Mesendoderm (in vitro differentiated cells): ENCODE measurements at regions not wholly inside any gene's neighbourhood (a gene's known extent, or its start where the extent isn't known, plus 50 kb on each side); places are given as distances from the start of the nearest gene placed in this dataset.

Experiments used
- DNase-seq: peaks from one replicate; pipeline ENCODE4 v3.0.0; 2013
- H2AK5ac ChIP-seq: 2 replicates; pipeline ENCODE4 v1.6.1; 2013; ENCODE audit warnings: low read length, inconsistent platforms
- H2BK120ac ChIP-seq: 2 replicates; pipeline ENCODE4 v1.6.1; 2013; ENCODE audit warnings: low read depth, mild to moderate bottlenecking, low read length, moderate library complexity, mixed read lengths
- H2BK15ac ChIP-seq: replicated peaks from 2 replicates; pipeline ENCODE4 v1.6.1; 2013; ENCODE audit warnings: low read depth, mild to moderate bottlenecking, moderate library complexity
- H2BK5ac ChIP-seq: 2 replicates; pipeline ENCODE4 v1.6.1; 2013; ENCODE audit warnings: low read length, inconsistent platforms
- H3K18ac ChIP-seq: 2 replicates; pipeline ENCODE4 v1.6.1; 2013; ENCODE audit warnings: mild to moderate bottlenecking, low read length, mixed read lengths
- H3K23ac ChIP-seq: one replicate; pipeline ENCODE4 v1.6.1; 2013; ENCODE audit warnings: low read length
- H3K27ac ChIP-seq: 2 replicates; pipeline ENCODE4 v1.5.1; 2013; ENCODE audit warnings: low read depth, mild to moderate bottlenecking, inconsistent platforms, low read length, moderate library complexity
- H3K27me3 ChIP-seq: 2 replicates; pipeline ENCODE4 v1.6.1; 2013; ENCODE audit warnings: low read length, control low read depth, mild to moderate bottlenecking, inconsistent platforms; ENCODE audit not compliant: insufficient read depth, poor library complexity
- H3K36me3 ChIP-seq: 2 replicates; pipeline ENCODE4 v1.6.1; 2013; ENCODE audit warnings: low read length, inconsistent platforms; ENCODE audit not compliant: control insufficient read depth, insufficient read depth
- H3K4ac ChIP-seq: one replicate; pipeline ENCODE4 v1.6.1; 2013; ENCODE audit warnings: low read depth, mild to moderate bottlenecking, low read length, moderate library complexity
- H3K4me1 ChIP-seq: 2 replicates; pipeline ENCODE4 v1.6.1; 2013; ENCODE audit warnings: low read depth, low read length, inconsistent platforms; ENCODE audit not compliant: control insufficient read depth
- H3K4me2 ChIP-seq: 2 replicates; pipeline ENCODE4 v1.6.1; 2013; ENCODE audit warnings: low read length
- H3K4me3 ChIP-seq: 2 replicates; pipeline ENCODE4 v1.5.1; 2013; ENCODE audit warnings: mild to moderate bottlenecking, low read length
- H3K56ac ChIP-seq: one replicate; pipeline ENCODE4 v1.6.1; 2013; ENCODE audit warnings: low read length
- H3K79me1 ChIP-seq: 2 replicates; pipeline ENCODE4 v1.6.1; 2013; ENCODE audit warnings: low read length, inconsistent platforms
- H3K79me2 ChIP-seq: 2 replicates; pipeline ENCODE4 v1.6.1; 2013; ENCODE audit warnings: mild to moderate bottlenecking, low read length; ENCODE audit not compliant: control insufficient read depth, insufficient read depth
- H3K9ac ChIP-seq: 2 replicates; pipeline ENCODE4 v1.6.1; 2013; ENCODE audit warnings: low read length, inconsistent platforms
- H4K5ac ChIP-seq: one replicate; pipeline ENCODE4 v1.6.1; 2013; ENCODE audit warnings: low read length
- H4K8ac ChIP-seq: one replicate; pipeline ENCODE4 v1.6.1; 2013; ENCODE audit warnings: low read depth, mild to moderate bottlenecking, control low read depth, low read length, moderate library complexity
- WGBS: extraction: QIAGEN DNeasy Blood & Tissue Kit; methylation state at CpG from one replicate; pipeline ENCODE4 v1.1.7; 2013; ENCODE audit warnings: low lambda C conversion rate, missing lambda C conversion rate; ENCODE audit not compliant: insufficient coverage; ENCODE audit errors: extremely low coverage; 5-methylcytosine and 5-hydroxymethylcytosine counted together

DNA sequence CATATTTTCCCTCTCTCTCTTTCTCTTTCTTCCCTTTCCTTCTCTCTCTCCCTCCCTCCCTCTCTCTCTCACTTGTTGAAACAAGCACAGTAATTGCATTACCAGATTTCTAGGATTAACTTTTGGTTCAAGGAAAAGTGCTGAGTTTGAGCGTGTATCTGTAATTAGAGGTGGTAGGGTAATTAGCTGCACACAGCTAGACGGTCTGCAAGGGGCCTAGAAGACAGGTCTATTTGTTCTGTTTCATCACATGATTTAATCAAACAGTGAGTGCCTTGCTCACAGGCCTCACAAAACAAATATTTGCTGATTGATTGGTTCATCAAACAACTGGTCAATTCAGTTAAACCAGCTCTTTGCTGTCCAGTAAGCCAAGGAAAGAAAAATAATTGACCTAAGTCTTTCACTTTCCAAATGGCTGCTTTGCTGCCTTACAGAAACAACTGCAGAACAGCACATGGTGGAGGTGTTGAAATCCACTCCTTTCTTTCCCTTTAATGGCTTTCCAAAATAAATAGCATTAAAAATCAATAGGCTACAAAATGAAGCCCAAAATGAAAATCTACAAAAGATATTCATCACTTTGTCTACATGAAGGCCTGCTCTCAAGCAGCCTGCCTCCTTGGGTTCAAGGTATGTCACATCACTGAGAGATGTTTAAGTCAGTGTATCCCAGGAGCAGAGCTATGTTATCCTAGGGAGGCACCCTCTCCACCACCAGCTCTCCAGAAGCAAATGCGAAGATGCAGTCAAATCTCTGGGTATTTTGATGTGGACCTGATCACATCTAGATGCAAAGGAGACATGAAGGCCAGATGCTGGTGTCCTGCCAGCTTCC is 264.4 kb upstream of the SIX2 start:
- Histone ChIP-seq H4K5ac (no peak overlapping the region), H2AK5ac (no peak overlapping the region), H3K9ac (no peak overlapping the region), H3K56ac (no peak overlapping the region), H3K36me3 (no peaks in the 10 kb centered on the region), H3K4ac (no peak overlapping the region), H3K27me3 (no peaks in the 10 kb centered on the region), H2BK15ac (no peak overlapping the region), H3K79me1 (no peaks in the 10 kb centered on the region), H3K4me1 (no peaks in the 10 kb centered on the region), H3K79me2 (no peaks in the 10 kb centered on the region), H2BK120ac (no peak overlapping the region), H3K23ac (no peak overlapping the region), H2BK5ac (no peak overlapping the region), H3K27ac (peak overlapping the region; percentile 36), H3K4me3 (no peak overlapping the region), H4K8ac (no peak overlapping the region), H3K18ac (no peak overlapping the region), H3K4me2 (no peak overlapping the region)
- no peak for DNase-seq
- WGBS, result no CpG with 5 or more reads among the region's 3 CpGs

DNA sequence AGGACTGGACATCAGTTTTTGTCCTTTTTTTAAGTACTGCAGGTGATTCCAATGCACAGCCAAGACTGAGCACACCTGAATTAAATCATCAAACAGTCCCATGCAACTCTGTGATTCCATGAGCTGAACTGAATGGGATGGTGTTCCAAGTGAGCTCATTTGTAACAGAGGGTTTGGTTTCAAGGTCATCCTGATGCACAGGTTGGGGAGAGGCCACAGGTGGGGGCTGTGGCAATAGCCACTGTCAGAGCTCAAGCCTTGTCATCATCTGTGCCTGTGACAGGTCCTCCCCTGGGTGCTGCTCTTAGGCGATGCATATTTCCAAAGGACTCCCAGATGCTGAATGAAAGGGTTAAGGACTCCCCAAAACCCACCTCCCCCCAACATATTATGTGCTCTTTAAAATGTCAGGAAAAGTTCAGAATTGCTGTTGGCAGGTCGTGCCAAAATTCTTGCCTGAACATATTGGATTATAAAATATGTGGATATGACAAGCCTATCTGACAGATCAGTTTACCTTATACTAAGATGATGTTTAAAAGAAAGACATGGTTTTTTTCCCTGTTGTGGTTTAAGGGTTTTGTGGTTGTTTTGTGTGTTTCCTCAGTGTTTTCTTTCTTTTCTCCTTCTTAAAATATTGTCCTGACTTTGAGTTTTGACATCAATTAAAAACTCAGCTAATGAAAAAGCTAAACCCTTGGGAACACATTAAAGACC is 263.5 kb upstream of the SIX2 start:
- Histone ChIP-seq H3K36me3 (no peaks in the 10 kb centered on the region), H2BK120ac (no peak overlapping the region), H3K79me2 (no peaks in the 10 kb centered on the region), H3K4me2 (no peak overlapping the region), H3K4me1 (no peaks in the 10 kb centered on the region), H3K79me1 (no peaks in the 10 kb centered on the region), H3K18ac (no peak overlapping the region), H4K8ac (no peak overlapping the region), H3K56ac (no peak overlapping the region), H2AK5ac (no peak overlapping the region), H3K27ac (no peak overlapping the region), H3K9ac (no peak overlapping the region), H2BK5ac (no peak overlapping the region), H3K4ac (no peak overlapping the region), H4K5ac (no peak overlapping the region), H3K4me3 (no peak overlapping the region), H3K27me3 (no peaks in the 10 kb centered on the region), H3K23ac (no peak overlapping the region), H2BK15ac (no peak overlapping the region)
- DNase-seq, result no peak
- WGBS, result no CpG with 5 or more reads among the region's 2 CpGs

DNA sequence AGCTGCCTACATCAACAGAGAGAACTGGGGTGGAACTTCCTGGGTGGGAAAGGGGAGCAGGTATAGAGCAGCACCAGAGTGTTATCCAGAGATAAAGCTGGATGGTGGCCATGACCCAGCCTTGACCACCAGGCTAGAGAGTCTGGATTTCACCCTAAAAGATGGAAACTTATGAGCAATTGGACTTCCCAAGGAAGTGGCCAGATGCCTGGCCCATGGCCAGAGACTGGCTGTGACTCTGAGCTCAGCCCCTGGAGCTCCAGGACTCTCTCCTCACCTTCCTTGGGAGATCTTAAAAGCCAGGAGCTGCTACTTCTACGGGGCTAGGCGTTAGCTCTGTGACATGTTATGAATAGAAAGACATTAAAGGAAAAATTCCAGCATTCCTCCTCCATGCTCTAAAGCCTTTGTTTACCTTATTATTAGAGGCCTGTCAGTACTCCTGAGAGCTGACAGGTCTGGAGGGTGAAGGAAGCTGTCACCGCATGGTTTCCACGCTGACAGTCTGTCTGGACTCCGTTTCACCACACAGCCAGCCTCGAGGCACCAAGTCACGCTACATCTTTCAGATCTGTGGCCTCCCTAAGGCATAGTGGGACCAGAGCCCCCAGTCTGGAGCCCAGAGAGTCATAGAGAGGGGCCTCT is 260.0 kb upstream of the SIX2 start:
- no peak overlapping the region for H2BK5ac ChIP-seq
- H2BK15ac ChIP-seq, result no peak overlapping the region
- H2AK5ac ChIP-seq, result no peak overlapping the region
- no peak overlapping the region for H3K4me3 ChIP-seq
- no peak overlapping the region for H4K5ac ChIP-seq
- no peak for DNase-seq
- H3K79me1 ChIP-seq, result no peaks in the 10 kb centered on the region
- H3K23ac ChIP-seq, result no peak overlapping the region
- no peak overlapping the region for H3K56ac ChIP-seq
- no peak overlapping the region for H3K18ac ChIP-seq
- H4K8ac ChIP-seq, result no peak overlapping the region
- WGBS, result no CpG with 5 or more reads among the region's 7 CpGs
- no peak overlapping the region for H3K9ac ChIP-seq
- H3K4me1 ChIP-seq, result no peaks in the 10 kb centered on the region
- no peaks in the 10 kb centered on the region for H3K36me3 ChIP-seq
- no peaks in the 10 kb centered on the region for H3K79me2 ChIP-seq
- H3K4ac ChIP-seq, result no peak overlapping the region
- H3K27me3 ChIP-seq, result no peaks in the 10 kb centered on the region
- H3K27ac ChIP-seq, result no peak overlapping the region
- H2BK120ac ChIP-seq, result no peak overlapping the region
- H3K4me2 ChIP-seq, result no peak overlapping the region

GRCh38 chr2:45268631-45269030 is 259.4 kb upstream of the SIX2 start:
- H2BK15ac ChIP-seq, result no peak overlapping the region
- H3K23ac ChIP-seq, result no peak overlapping the region
- no peak overlapping the region for H2BK5ac ChIP-seq
- no peak overlapping the region for H3K4me3 ChIP-seq
- H3K79me2 ChIP-seq, result no peaks in the 10 kb centered on the region
- H3K4me2 ChIP-seq, result no peak overlapping the region
- no peak overlapping the region for H3K56ac ChIP-seq
- H3K18ac ChIP-seq, result no peak overlapping the region
- H4K8ac ChIP-seq, result no peak overlapping the region
- H2BK120ac ChIP-seq, result no peak overlapping the region
- no peak overlapping the region for H2AK5ac ChIP-seq
- H3K79me1 ChIP-seq, result no peaks in the 10 kb centered on the region
- H3K4ac ChIP-seq, result no peak overlapping the region
- H3K9ac ChIP-seq, result no peak overlapping the region
- no peak for DNase-seq
- no peaks in the 10 kb centered on the region for H3K27me3 ChIP-seq
- no peaks in the 10 kb centered on the region for H3K36me3 ChIP-seq
- no peak overlapping the region for H4K5ac ChIP-seq
- no peak overlapping the region for H3K27ac ChIP-seq
- H3K4me1 ChIP-seq, result no peaks in the 10 kb centered on the region
- no CpG with 5 or more reads among the region's 3 CpGs for WGBS

- Histone ChIP-seq H2BK120ac (no peak overlapping the region), H3K79me2 (no peaks in the 10 kb centered on the region), H3K79me1 (no peaks in the 10 kb centered on the region), H3K56ac (no peak overlapping the region), H3K36me3 (no peaks in the 10 kb centered on the region), H2BK15ac (no peak overlapping the region), H3K27me3 (no peaks in the 10 kb centered on the region), H2AK5ac (no peak overlapping the region), H3K4ac (no peak overlapping the region), H2BK5ac (no peak overlapping the region), H3K4me3 (no peak overlapping the region), H3K9ac (no peak overlapping the region), H4K8ac (no peak overlapping the region), H3K4me1 (peaks cover 8% of the 10 kb centered on the region), H3K23ac (no peak overlapping the region), H3K27ac (no peak overlapping the region), H3K18ac (no peak overlapping the region), H4K5ac (no peak overlapping the region), H3K4me2 (no peak overlapping the region)
- DNase-seq, result no peak
- WGBS, result no CpG with 5 or more reads among the region's 10 CpGs
These were observed 258.0 kb upstream of the SIX2 start for GRCh38 chr2:45267062-45267792.
